CD4-positive, alpha-beta T cell treated with Interleukin-15 for 4 hours (primary cell): ENCODE measurements at regions not wholly inside any gene's neighbourhood (a gene's known extent, or its start where the extent isn't known, plus 50 kb on each side); places are given as distances from the start of the nearest gene placed in this dataset.

Experiments used
- DNase-seq: peaks from one replicate; pipeline ENCODE4 v3.0.0-alpha.2; 2020; ENCODE audit warnings: low spot score

GRCh38 chr13:39283072-39283471, 244.8 kb downstream of the NHLRC3 start:
- DNase-seq: no peak

- no peak for DNase-seq
Measured at GRCh38 chr13:39284801-39285388, 246.6 kb downstream of the NHLRC3 start.
